Loucy (cell line): ENCODE measurements at regions not wholly inside any gene's neighbourhood (a gene's known extent, or its start where the extent isn't known, plus 50 kb on each side); places are given as distances from the start of the nearest gene placed in this dataset.

Experiments
- EZH2phosphoT487 ChIP-seq: fragments of 200-600 bp; IDR thresholded peaks from 2 replicates; pipeline ENCODE4 v1.6.1; 2018; ENCODE audit warnings: antibody characterized with exemption, mild to moderate bottlenecking, moderate library complexity, borderline replicate concordance
- TF ChIP-seq, protein P1 (sequence below): fragments of 200-600 bp; sonication (generic); conservative IDR thresholded peaks from 2 replicates; pipeline ENCODE4 v1.5.1; 2014; ENCODE audit warnings: mild to moderate bottlenecking, antibody characterized with exemption, low read length

DNA sequence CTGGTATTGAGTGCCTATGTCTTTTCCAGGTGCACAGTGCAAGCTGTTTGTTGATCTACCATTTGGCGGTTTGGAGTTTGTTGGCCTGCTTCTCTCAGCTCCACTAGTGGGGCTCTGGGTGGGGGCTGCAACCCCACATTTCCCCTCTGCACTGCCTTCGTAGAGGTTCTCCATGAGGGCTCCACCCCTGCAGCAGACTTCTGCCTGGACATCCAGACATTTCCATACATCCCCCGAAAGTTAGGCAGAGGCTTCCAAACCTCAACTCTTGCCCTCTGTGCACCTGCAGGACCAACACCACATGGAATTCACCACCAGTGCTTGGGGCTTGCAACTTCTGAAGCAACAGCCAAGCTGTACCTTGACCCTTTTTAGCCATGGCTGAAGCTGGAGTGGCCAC is 1024.1 kb downstream of the TMTC2 start:
- TF ChIP-seq, protein P1, sequence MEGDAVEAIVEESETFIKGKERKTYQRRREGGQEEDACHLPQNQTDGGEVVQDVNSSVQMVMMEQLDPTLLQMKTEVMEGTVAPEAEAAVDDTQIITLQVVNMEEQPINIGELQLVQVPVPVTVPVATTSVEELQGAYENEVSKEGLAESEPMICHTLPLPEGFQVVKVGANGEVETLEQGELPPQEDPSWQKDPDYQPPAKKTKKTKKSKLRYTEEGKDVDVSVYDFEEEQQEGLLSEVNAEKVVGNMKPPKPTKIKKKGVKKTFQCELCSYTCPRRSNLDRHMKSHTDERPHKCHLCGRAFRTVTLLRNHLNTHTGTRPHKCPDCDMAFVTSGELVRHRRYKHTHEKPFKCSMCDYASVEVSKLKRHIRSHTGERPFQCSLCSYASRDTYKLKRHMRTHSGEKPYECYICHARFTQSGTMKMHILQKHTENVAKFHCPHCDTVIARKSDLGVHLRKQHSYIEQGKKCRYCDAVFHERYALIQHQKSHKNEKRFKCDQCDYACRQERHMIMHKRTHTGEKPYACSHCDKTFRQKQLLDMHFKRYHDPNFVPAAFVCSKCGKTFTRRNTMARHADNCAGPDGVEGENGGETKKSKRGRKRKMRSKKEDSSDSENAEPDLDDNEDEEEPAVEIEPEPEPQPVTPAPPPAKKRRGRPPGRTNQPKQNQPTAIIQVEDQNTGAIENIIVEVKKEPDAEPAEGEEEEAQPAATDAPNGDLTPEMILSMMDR = no peak
- no peak for TF ChIP-seq EZH2phosphoT487
